ENCODE measurements at regions not wholly inside any gene's neighbourhood (a gene's known extent, or its start where the extent isn't known, plus 50 kb on each side); places are given as distances from the start of the nearest gene placed in this dataset.

- no peak for TF ChIP-seq CTCF (IDR thresholded peaks at IDR 0.05; ENCODE audit: borderline replicate concordance, insufficient read depth, low read depth, low read length)
- H3K4me3 ChIP-seq (ENCODE audit: low read depth, low read length): no peak overlapping the region
Measured at GRCh38 chr10:65802391-65802790, 1123.4 kb upstream of the LRRTM3 start.

GRCh38 chr10:65805511-65805910, 1120.3 kb upstream of the LRRTM3 start:
- H3K4me3 ChIP-seq (ENCODE audit: low read depth, low read length): no peak overlapping the region
- TF ChIP-seq CTCF (IDR thresholded peaks at IDR 0.05; ENCODE audit: borderline replicate concordance, insufficient read depth, low read depth, low read length): no peak

- no peak overlapping the region for H3K4me3 ChIP-seq (ENCODE audit: low read depth, low read length)
- TF ChIP-seq CTCF (IDR thresholded peaks at IDR 0.05; ENCODE audit: borderline replicate concordance, insufficient read depth, low read depth, low read length): no peak
Measured at GRCh38 chr10:65805993-65806392, 1119.8 kb upstream of the LRRTM3 start.

GRCh38 chr10:65808687-65809333, 1117.0 kb upstream of the LRRTM3 start:
- no peak for TF ChIP-seq CTCF (IDR thresholded peaks at IDR 0.05; ENCODE audit: borderline replicate concordance, insufficient read depth, low read depth, low read length)
- H3K4me3 ChIP-seq (ENCODE audit: low read depth, low read length): no peak overlapping the region

GRCh38 chr10:65811931-65812525, 1113.8 kb upstream of the LRRTM3 start:
- H3K4me3 ChIP-seq (ENCODE audit: low read depth, low read length): no peak overlapping the region
- TF ChIP-seq CTCF (IDR thresholded peaks at IDR 0.05; ENCODE audit: borderline replicate concordance, insufficient read depth, low read depth, low read length): no peak

GRCh38 chr10:65816536-65816935, 1109.3 kb upstream of the LRRTM3 start:
- TF ChIP-seq CTCF (IDR thresholded peaks at IDR 0.05; ENCODE audit: borderline replicate concordance, insufficient read depth, low read depth, low read length): no peak
- H3K4me3 ChIP-seq (ENCODE audit: low read depth, low read length): no peak overlapping the region

GRCh38 chr10:65818990-65819389, 1106.8 kb upstream of the LRRTM3 start:
- TF ChIP-seq CTCF (IDR thresholded peaks at IDR 0.05; ENCODE audit: borderline replicate concordance, insufficient read depth, low read depth, low read length): no peak
- H3K4me3 ChIP-seq (ENCODE audit: low read depth, low read length): no peak overlapping the region

All from GM12875 (cell line).